GM20000 (cell line): ENCODE measurements at regions not wholly inside any gene's neighbourhood (a gene's known extent, or its start where the extent isn't known, plus 50 kb on each side); places are given as distances from the start of the nearest gene placed in this dataset.

ENCODE experiments used
- DNase-seq: peaks from one replicate; pipeline ENCODE4 v3.0.0; 2012; ENCODE audit warnings: low spot score
- CTCF ChIP-seq: IDR thresholded peaks from 2 replicates; pipeline ENCODE4 v1.5.1; 2012; ENCODE audit warnings: mild to moderate bottlenecking, control low read depth; ENCODE audit errors: extremely low read depth, missing control alignments

GRCh38 chr13:50355797-50356196 is 340.6 kb downstream of the KCNRG start:
- no peak for TF ChIP-seq CTCF
- no peak for DNase-seq

GRCh38 chr13:50357136-50357535 is 341.9 kb downstream of the KCNRG start:
- DNase-seq = no peak
- TF ChIP-seq CTCF = no peak

GRCh38 chr13:50357586-50358118 is 342.4 kb downstream of the KCNRG start:
- no peak for DNase-seq
- TF ChIP-seq CTCF = no peak

GRCh38 chr13:50358231-50359040 is 343.2 kb downstream of the KCNRG start:
- DNase-seq = no peak
- no peak for TF ChIP-seq CTCF

GRCh38 chr13:50359041-50359367 is 343.8 kb downstream of the KCNRG start:
- DNase-seq = no peak
- no peak for TF ChIP-seq CTCF

- no peak for TF ChIP-seq CTCF
- DNase-seq = no peak
These were observed 344.5 kb downstream of the KCNRG start for GRCh38 chr13:50359779-50360178.

GRCh38 chr13:50360637-50361036 is 345.4 kb downstream of the KCNRG start:
- DNase-seq = no peak
- no peak for TF ChIP-seq CTCF
